Ishikawa (cell line): ENCODE measurements at regions not wholly inside any gene's neighbourhood (a gene's known extent, or its start where the extent isn't known, plus 50 kb on each side); places are given as distances from the start of the nearest gene placed in this dataset.

Experiments used
- CEBPB ChIP-seq: IDR thresholded peaks from 2 replicates; pipeline ENCODE4 v1.6.1; 2012
- CREB1 ChIP-seq: IDR thresholded peaks from 2 replicates; pipeline ENCODE4 v1.6.1; 2012; ENCODE audit warnings: low read depth
- EGR1 ChIP-seq: IDR thresholded peaks from 2 replicates; pipeline ENCODE4 v1.6.1; 2012
- EP300 ChIP-seq: IDR thresholded peaks from 2 replicates; pipeline ENCODE4 v1.6.1; 2012; ENCODE audit warnings: borderline replicate concordance
- FOXM1 ChIP-seq: IDR thresholded peaks from 2 replicates; pipeline ENCODE4 v1.6.1; 2012; ENCODE audit warnings: low read depth, borderline replicate concordance
- MAX ChIP-seq: IDR thresholded peaks from 2 replicates; pipeline ENCODE4 v1.6.1; 2012
- NFIC ChIP-seq: IDR thresholded peaks from 2 replicates; pipeline ENCODE4 v1.6.1; 2012
- RAD21 ChIP-seq: IDR thresholded peaks from 2 replicates; pipeline ENCODE4 v1.6.1; 2012; ENCODE audit warnings: low read depth
- TAF1 ChIP-seq: IDR thresholded peaks from 2 replicates; pipeline ENCODE4 v1.6.1; 2012; ENCODE audit warnings: low read depth, mild to moderate bottlenecking
- TCF12 ChIP-seq: IDR thresholded peaks from 2 replicates; pipeline ENCODE4 v1.6.1; 2012; ENCODE audit warnings: low read depth
- TEAD4 ChIP-seq: IDR thresholded peaks from 2 replicates; pipeline ENCODE4 v1.6.1; 2012
- USF1 ChIP-seq: IDR thresholded peaks from 2 replicates; pipeline ENCODE4 v1.6.1; 2012
- YY1 ChIP-seq: IDR thresholded peaks from 2 replicates; pipeline ENCODE4 v1.6.1; 2012; ENCODE audit warnings: low read depth
- ZBTB7A ChIP-seq: IDR thresholded peaks from 2 replicates; pipeline ENCODE4 v1.6.1; 2012; ENCODE audit warnings: low read depth
- TF ChIP-seq, protein P1 (sequence below): IDR thresholded peaks from 2 replicates; pipeline ENCODE4 v1.6.1; 2012; ENCODE audit warnings: low read depth, mild to moderate bottlenecking

DNA sequence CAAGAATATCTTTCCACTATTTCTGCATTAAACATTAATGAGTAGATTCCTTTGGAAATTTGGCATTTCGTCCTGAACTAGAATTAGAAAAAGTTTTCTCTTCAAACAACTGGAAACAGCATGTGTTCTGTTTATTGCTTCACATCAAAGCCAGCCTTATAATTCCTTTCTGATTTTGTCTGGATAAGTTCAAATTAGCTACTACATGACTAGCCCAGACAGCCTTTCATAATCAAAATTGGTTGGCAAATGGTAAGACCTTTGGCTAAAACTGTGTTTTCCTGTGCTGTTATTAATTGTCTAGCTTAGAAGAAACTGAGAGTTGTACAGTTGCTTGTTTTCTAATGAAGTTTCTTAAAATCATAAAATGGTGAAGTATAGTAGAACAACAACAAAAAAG is 52.7 kb upstream of the P3H2 start:
- no peak for TF ChIP-seq TEAD4
- TF ChIP-seq YY1, result no peak
- no peak for TF ChIP-seq TCF12
- no peak for TF ChIP-seq CREB1
- no peak for TF ChIP-seq EP300
- no peak for TF ChIP-seq TAF1
- no peak for TF ChIP-seq NFIC
- no peak for TF ChIP-seq FOXM1
- TF ChIP-seq, protein P1, sequence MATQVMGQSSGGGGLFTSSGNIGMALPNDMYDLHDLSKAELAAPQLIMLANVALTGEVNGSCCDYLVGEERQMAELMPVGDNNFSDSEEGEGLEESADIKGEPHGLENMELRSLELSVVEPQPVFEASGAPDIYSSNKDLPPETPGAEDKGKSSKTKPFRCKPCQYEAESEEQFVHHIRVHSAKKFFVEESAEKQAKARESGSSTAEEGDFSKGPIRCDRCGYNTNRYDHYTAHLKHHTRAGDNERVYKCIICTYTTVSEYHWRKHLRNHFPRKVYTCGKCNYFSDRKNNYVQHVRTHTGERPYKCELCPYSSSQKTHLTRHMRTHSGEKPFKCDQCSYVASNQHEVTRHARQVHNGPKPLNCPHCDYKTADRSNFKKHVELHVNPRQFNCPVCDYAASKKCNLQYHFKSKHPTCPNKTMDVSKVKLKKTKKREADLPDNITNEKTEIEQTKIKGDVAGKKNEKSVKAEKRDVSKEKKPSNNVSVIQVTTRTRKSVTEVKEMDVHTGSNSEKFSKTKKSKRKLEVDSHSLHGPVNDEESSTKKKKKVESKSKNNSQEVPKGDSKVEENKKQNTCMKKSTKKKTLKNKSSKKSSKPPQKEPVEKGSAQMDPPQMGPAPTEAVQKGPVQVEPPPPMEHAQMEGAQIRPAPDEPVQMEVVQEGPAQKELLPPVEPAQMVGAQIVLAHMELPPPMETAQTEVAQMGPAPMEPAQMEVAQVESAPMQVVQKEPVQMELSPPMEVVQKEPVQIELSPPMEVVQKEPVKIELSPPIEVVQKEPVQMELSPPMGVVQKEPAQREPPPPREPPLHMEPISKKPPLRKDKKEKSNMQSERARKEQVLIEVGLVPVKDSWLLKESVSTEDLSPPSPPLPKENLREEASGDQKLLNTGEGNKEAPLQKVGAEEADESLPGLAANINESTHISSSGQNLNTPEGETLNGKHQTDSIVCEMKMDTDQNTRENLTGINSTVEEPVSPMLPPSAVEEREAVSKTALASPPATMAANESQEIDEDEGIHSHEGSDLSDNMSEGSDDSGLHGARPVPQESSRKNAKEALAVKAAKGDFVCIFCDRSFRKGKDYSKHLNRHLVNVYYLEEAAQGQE, result no peak
- no peak for TF ChIP-seq EGR1
- no peak for TF ChIP-seq ZBTB7A
- no peak for TF ChIP-seq USF1
- TF ChIP-seq RAD21, result no peak
- no peak for TF ChIP-seq CEBPB
- no peak for TF ChIP-seq MAX

DNA sequence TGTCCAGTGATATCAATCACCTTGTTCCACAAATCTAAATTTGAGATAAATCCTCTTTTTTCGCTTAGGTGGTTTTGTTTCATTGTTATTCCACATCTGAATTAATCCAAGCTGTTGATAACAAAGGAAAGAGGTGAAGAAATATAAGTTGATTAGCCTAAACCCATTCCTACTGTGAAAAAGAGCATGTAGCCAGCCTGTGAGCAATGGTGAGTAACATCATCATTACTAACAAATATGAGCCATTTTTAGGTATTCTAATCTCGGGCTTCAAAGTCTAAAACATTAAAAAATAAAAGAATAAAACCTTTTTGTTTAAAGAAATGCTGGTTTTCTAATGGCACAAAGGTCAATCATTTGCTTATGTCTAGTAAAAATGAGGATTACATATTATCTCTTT is 52.1 kb upstream of the P3H2 start:
- TF ChIP-seq USF1, result no peak
- TF ChIP-seq FOXM1, result no peak
- no peak for TF ChIP-seq NFIC
- no peak for TF ChIP-seq EGR1
